ENCODE measurements at regions not wholly inside any gene's neighbourhood (a gene's known extent, or its start where the extent isn't known, plus 50 kb on each side); places are given as distances from the start of the nearest gene placed in this dataset.

- H3K27ac ChIP-seq (ENCODE audit: low read depth, low read length) = no peak overlapping the region
- 72 to 83% (median 80%) methylated on average over 21 to 22 of the region's 22 CpGs for WGBS, 3 donors
Observed at GRCh38 chr20:50281831-50282591, 91.4 kb downstream of the CEBPB start.

GRCh38 chr20:50282592-50283241 lies 92.1 kb downstream of the CEBPB start:
- WGBS, 3 donors = 60 to 70% (median 65%) methylated on average over 17 of the region's 17 CpGs
- H3K27ac ChIP-seq (ENCODE audit: low read depth, low read length) = no peak overlapping the region

- peak overlapping the region; percentile 16 for H3K27ac ChIP-seq (ENCODE audit: low read depth, low read length)
- WGBS, 3 donors = 78 to 85% (median 79%) methylated on average over 7 of the region's 7 CpGs
Observed at GRCh38 chr20:50283370-50283769, 92.7 kb downstream of the CEBPB start.

GRCh38 chr20:50283922-50284810 lies 93.5 kb downstream of the CEBPB start:
- H3K27ac ChIP-seq (ENCODE audit: low read depth, low read length) = no peak overlapping the region
- WGBS, 3 donors = 66 to 73% (median 68%) methylated on average over 24 of the region's 24 CpGs

- WGBS, 3 donors = 61 to 81% (median 63%) methylated on average over 10 of the region's 10 CpGs
- peak overlapping the region; percentile 17 for H3K27ac ChIP-seq (ENCODE audit: low read depth, low read length)
Observed at GRCh38 chr20:50284811-50285375, 94.3 kb downstream of the CEBPB start.

- WGBS, 3 donors = 44 to 74% (median 44%) methylated on average over 21 of the region's 21 CpGs
- H3K27ac ChIP-seq (ENCODE audit: low read depth, low read length) = peak overlapping the region; percentile 17
Observed at GRCh38 chr20:50285376-50286173, 94.9 kb downstream of the CEBPB start.

GRCh38 chr20:50286174-50286511 lies 95.5 kb downstream of the CEBPB start:
- WGBS, 3 donors = 58 to 86% (median 70%) methylated on average over 9 of the region's 9 CpGs
- H3K27ac ChIP-seq (ENCODE audit: low read depth, low read length) = peak overlapping the region; percentile 14

GRCh38 chr20:50286609-50287008 lies 96.0 kb downstream of the CEBPB start:
- H3K27ac ChIP-seq (ENCODE audit: low read depth, low read length) = peak overlapping the region; percentile 14
- WGBS, 3 donors = 42 to 77% (median 64%) methylated on average over 11 of the region's 11 CpGs

- H3K27ac ChIP-seq (ENCODE audit: low read depth, low read length) = no peak overlapping the region
- 89 to 92% (median 89%) methylated on average over 4 of the region's 4 CpGs for WGBS, 3 donors
Observed at GRCh38 chr20:50287512-50287911, 96.9 kb downstream of the CEBPB start.

GRCh38 chr20:50288128-50288623 lies 97.5 kb downstream of the CEBPB start:
- no peak overlapping the region for H3K27ac ChIP-seq (ENCODE audit: low read depth, low read length)

GRCh38 chr20:50289581-50289980 lies 99.0 kb downstream of the CEBPB start:
- WGBS, 3 donors = 89 to 94% (median 92%) methylated on average over 10 of the region's 10 CpGs
- no peak overlapping the region for H3K27ac ChIP-seq (ENCODE audit: low read depth, low read length)

More at GRCh38 chr20:50288128-50288623, 97.5 kb downstream of the CEBPB start:
- whole genome bisulfite sequencing, 3 donors = 87 to 88% (median 88%) methylated on average over 6 of the region's 6 CpGs

GRCh38 chr20:50290112-50290511 lies 99.5 kb downstream of the CEBPB start:
- 80 to 87% (median 87%) methylated on average over 12 of the region's 12 CpGs for WGBS, 3 donors
- H3K27ac ChIP-seq (ENCODE audit: low read depth, low read length) = no peak overlapping the region

- H3K27ac ChIP-seq (ENCODE audit: low read depth, low read length) = no peak overlapping the region
- 80 to 85% (median 85%) methylated on average over 5 of the region's 5 CpGs for WGBS, 3 donors
Observed at GRCh38 chr20:50290808-50291207, 100.2 kb downstream of the CEBPB start.

GRCh38 chr20:50291254-50292078 lies 100.8 kb downstream of the CEBPB start:
- no peak overlapping the region for H3K27ac ChIP-seq (ENCODE audit: low read depth, low read length)
- WGBS, 3 donors = 82 to 86% (median 83%) methylated on average over 16 of the region's 16 CpGs

- WGBS, 3 donors = 61 to 64% (median 63%) methylated on average over 8 of the region's 8 CpGs
- peak overlapping the region; percentile 11 for H3K27ac ChIP-seq (ENCODE audit: low read depth, low read length)
Observed at GRCh38 chr20:50292079-50292590, 101.5 kb downstream of the CEBPB start.

- 28 to 42% (median 33%) methylated on average over 24 to 26 of the region's 26 CpGs for WGBS, 3 donors
- H3K27ac ChIP-seq (ENCODE audit: low read depth, low read length) = peak overlapping the region; percentile 33
Observed at GRCh38 chr20:50292591-50293283, 102.1 kb downstream of the CEBPB start.

Data from adipose tissue (tissue), 3 donors.